Spleen (tissue), 7 donors: ENCODE measurements at regions not wholly inside any gene's neighbourhood (a gene's known extent, or its start where the extent isn't known, plus 50 kb on each side); places are given as distances from the start of the nearest gene placed in this dataset.

Source experiments
- CTCF ChIP-seq, 11 experiments: fragments of 200-600 bp in 7 of 11; fragments of 450-650 bp in 4 of 11; sonication (generic) in 4 of 11; IDR thresholded peaks in 8 of 11; conservative IDR thresholded peaks in 3 of 11; 1 replicate in 7 of 11; 2 replicates in 4 of 11; pipeline versions ENCODE4 v1.4.0 to v1.8.0; 2016 to 2021; ENCODE audit warnings: antibody characterized with exemption in 11 of 11, inconsistent platforms in 4 of 11, mild to moderate bottlenecking in 1 of 11
- POLR2A ChIP-seq, 3 donors: fragments of 450-650 bp; IDR thresholded peaks; one replicate each; pipeline ENCODE4 v1.5.1; 2017; ENCODE audit warnings: antibody characterized with exemption in 3 of 3, mild to moderate bottlenecking in 1 of 3
- donor health status: DM: no; HTN: no; CAD: no; lungs with moderate emphysema.
- donor health status: DM: no; HTN: no; CAD: no.
- donor health status: DM: no; HTN: no; CAD: no.

- TF ChIP-seq CTCF (IDR thresholded peaks at IDR 0.05 in 8 of 11, conservative IDR thresholded peaks at IDR 0.05 in 3 of 11) (no peak), POLR2A (IDR thresholded peaks at IDR 0.05) (no peak)
These were observed 150.6 kb downstream of the TMX3 start for GRCh38 chr18:68564351-68564750.
